Activated CD8-positive, alpha-beta memory T cell treated with anti-CD3 and anti-CD28 coated beads for 24 hours (primary cell): ENCODE measurements at regions not wholly inside any gene's neighbourhood (a gene's known extent, or its start where the extent isn't known, plus 50 kb on each side); places are given as distances from the start of the nearest gene placed in this dataset.
"Not testable (repeated sequence)": the region's sequence is repeated elsewhere in the genome, so short reads cannot be mapped to it uniquely, and the experiment has no call there.

ENCODE experiments used
- DNase-seq: peaks from one replicate; pipeline ENCODE4 v3.0.0-alpha.2; 2020

GRCh38 chr3:21237638-21238037 lies 513.4 kb downstream of the ZNF385D start:
- no peak for DNase-seq

DNA sequence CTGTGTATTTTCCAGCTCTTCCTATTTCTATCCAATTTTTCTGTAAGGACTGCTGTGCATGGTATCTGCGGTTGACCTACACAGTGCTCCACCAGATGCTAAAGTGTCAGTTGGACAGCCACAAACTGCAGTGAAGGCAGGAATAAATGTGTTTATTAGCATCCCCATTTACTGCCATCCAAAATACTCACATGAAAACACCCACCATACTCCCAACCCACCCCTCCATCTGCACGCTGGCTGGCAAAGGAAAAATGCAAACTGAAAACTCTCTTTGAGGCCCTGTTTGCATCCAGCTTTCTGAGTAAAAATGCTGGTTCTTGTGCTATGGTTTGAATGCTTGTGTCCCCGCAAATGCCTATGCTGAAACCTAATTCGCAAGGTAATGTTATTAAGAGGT lies 515.5 kb downstream of the ZNF385D start:
- DNase-seq = no peak

DNA sequence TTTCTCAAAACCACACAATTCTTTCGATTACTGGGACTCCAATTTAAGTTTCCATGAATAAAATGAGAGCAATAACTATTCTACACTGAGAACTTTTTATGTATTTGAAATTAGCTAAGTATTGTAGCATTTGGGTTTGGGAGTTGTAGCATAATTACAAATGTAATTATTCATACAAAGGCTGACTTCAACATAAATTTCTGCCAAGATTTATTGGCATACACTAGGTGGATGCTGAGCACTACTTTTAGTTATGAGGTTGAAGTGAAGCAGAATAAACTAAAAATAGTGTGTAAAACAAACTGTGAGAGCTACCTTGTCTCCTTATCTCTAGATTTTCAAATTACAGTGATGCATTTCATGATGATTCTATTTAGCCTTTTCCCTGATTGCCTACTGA lies 516.1 kb downstream of the ZNF385D start:
- no peak for DNase-seq

GRCh38 chr3:21229426-21230135 lies 521.4 kb downstream of the ZNF385D start:
- DNase-seq = no peak

GRCh38 chr3:21226086-21226485 lies 524.9 kb downstream of the ZNF385D start:
- no peak for DNase-seq

GRCh38 chr3:21220944-21221343 lies 530.1 kb downstream of the ZNF385D start:
- DNase-seq = no peak

DNA sequence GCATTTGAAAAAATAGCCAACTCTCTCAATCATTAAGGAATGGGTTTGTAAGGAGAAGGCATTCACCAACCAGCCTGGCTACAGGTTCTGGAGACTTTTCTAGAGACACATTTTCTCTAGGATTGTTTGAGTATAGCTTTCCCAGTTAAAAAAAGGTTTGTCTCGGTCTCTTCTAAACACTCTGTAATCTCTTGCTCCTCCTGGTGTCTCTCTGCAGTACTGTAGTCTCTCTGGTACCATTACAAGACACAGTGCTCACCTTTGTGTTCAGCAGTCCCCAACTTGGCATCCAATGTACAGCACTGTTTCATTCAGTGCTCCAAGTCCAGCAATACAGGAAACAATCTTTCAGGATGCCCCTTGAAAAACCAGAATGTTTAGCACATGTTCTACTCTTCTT lies 534.4 kb downstream of the ZNF385D start:
- no peak for DNase-seq

DNA sequence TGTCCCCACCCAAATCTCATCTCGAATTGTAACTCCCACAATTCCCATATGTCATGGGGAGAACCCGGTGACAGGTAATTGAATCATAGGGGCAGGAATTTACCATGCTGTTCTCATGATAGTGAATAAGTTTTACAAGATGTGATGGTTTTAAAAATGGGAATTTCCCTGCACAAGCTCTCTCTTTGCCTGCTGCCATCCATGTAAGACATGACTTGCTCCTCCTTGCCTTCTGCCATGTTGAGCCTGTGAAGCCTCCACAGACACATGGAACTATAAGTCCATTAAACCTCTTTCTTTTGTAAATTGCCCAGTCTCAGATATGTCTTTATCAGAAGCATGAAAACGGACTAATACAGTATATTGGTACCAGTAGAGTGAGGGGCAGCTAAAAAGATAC lies 546.9 kb downstream of the ZNF385D start:
- not testable (repeated sequence) for DNase-seq

DNA sequence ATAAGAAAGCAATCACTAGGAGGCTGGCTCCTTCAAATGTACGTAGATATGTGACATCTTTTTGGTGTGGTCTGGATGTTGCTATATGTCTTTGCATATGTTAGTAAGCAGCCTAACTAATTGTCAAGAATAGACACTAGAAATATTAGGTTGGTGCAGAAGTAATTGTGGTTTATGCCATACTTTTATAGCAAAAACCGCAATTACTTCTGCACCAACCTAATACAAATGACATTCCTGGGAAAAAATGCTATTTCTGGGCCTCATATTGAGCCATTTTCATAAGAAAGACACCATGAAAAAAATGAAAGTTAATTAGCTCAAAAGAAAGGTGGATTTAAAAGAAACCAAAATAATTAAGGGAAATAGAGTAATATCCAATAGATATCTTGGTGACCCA lies 555.8 kb downstream of the ZNF385D start:
- DNase-seq = no peak

GRCh38 chr3:21194036-21194435 lies 557.0 kb downstream of the ZNF385D start:
- not testable (repeated sequence) for DNase-seq

DNA sequence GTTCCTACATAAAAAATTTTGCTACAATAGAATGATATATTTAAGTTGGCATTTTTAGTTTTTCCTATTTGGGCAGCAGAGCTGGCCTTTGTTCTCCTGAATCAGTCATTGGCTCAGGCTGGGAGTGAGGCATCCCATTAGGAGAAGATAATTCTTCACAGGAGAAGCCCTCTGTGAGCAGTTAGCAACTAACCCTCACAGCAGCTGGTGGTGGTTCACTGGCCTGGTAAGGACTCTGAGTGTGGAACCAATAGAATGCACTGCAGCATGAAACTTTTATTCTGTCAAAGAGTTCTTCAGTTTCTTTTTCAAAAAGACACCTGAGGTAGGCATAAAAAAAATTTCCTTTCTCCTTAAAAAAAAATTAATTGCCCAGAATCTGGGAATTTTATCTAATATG lies 562.6 kb downstream of the ZNF385D start:
- no peak for DNase-seq

GRCh38 chr3:21185816-21186314 lies 565.1 kb downstream of the ZNF385D start:
- DNase-seq = no peak

DNA sequence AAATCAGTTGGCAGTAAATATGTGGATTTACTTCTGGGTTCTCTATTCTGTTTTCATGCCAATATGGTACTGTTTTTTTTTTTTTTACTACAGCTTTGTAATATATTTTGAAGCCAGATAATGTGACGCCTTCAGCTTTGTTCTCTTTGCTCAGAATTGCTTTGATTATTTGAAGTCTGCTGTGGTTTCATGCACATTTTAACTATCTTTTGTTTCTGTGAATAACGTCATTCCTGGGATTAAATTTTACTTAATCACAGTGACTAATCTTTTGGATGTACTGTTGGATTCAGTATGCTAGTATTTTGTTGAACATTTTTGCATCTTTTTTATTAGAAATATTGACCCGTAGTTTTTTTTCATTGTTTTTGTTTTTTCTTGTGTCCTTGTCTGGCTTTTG lies 576.5 kb downstream of the ZNF385D start:
- no peak for DNase-seq

- no peak for DNase-seq
These were observed 580.0 kb downstream of the ZNF385D start for GRCh38 chr3:21170964-21171363.

- DNase-seq = no peak
These were observed 581.1 kb downstream of the ZNF385D start for GRCh38 chr3:21169948-21170347.

GRCh38 chr3:21168471-21168870 lies 582.5 kb downstream of the ZNF385D start:
- no peak for DNase-seq

DNA sequence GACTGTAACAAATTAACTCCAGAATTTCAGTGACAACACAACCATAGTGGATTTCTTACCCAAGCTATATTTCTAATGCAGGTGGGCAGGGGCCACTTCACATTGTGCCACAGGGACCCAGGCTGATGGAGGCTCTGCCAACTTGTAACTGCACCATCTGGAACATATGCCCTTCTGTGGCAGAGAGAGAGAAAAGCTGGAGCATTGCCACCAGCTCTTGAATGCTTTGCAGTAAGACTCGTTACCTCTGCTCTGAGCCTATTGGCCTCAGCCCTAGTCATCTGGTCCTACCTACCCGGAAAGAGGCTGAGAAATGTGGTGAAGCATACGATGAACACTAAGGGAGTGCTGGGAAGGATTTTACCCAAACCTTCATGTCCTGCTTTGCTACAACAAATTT lies 587.1 kb downstream of the ZNF385D start:
- DNase-seq = no peak

GRCh38 chr3:21159543-21159906 lies 591.5 kb downstream of the ZNF385D start:
- no peak for DNase-seq

GRCh38 chr3:21158861-21159542 lies 592.0 kb downstream of the ZNF385D start:
- DNase-seq = no peak

DNA sequence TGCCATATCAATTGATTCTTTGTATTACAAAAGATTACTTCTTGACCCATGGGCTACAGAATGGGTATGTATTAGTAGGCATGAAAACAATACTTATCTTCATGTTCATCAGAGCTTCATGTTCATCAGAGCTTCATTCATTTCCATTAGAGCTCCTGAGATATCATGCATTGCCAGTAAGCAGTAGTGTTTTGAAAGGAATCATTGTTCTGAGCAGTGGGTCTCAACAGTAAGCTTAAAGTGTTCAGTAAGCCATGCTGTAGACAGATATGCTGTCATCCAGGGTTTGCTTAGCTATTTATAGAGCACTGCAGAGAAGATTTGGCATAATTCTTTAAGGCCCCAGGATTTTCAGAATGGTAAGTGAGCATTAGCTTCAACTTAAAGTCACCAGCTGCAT lies 596.1 kb downstream of the ZNF385D start:
- DNase-seq = no peak

- DNase-seq = no peak
These were observed 598.5 kb downstream of the ZNF385D start for GRCh38 chr3:21152555-21152954.

- DNase-seq = no peak
These were observed 608.1 kb downstream of the ZNF385D start for GRCh38 chr3:21142949-21143348.

- DNase-seq = no peak
These were observed 609.0 kb downstream of the ZNF385D start for GRCh38 chr3:21142031-21142430.

- no peak for DNase-seq
These were observed 610.2 kb downstream of the ZNF385D start for GRCh38 chr3:21140785-21141184.

DNA sequence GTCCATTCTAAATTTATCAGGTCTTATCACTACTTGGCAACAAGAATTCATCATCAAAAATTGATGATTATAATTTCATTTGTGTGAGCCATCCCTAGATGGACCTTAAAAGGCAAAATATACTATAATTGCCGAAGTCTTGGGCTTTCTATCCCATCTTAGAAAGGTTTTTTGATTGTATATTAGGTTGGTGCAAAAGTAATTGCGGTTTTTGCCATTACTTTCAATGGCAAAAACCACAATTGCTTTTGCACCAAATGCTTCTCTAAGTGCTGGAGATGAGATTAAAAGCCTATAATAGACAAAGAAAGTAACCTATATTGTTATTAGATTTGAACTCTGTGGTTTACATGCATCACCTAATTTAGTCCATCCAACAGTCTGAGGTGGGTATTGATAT lies 612.9 kb downstream of the ZNF385D start:
- DNase-seq = no peak
